ENCODE measurements at regions not wholly inside any gene's neighbourhood (a gene's known extent, or its start where the extent isn't known, plus 50 kb on each side); places are given as distances from the start of the nearest gene placed in this dataset.

- Mint-ChIP-seq H3K4me3 (ENCODE audit: low read depth, unreplicated experiment) (no peak overlapping the region), H3K9me3 (ENCODE audit: low read depth, unreplicated experiment) (no peaks in the 10 kb centered on the region), H3K36me3 (ENCODE audit: insufficient read depth, unreplicated experiment) (no peaks in the 10 kb centered on the region), H3K27me3 (ENCODE audit: unreplicated experiment) (peaks cover 38% of the 10 kb centered on the region), H3K27ac (ENCODE audit: unreplicated experiment) (no peak overlapping the region), H3K4me1 (ENCODE audit: low read depth, unreplicated experiment) (no peaks in the 10 kb centered on the region)
- no peak for DNase-seq
- CTCF ChIA-PET = interaction anchor here (0.6 to 2.6 kb wide), 2 partner anchors 8 to 420 kb away, joined by 4 to 14 read pairs; no protein-coding TSS in a partner anchor
- BruUV-seq (replicated peaks) = no TSS peak
- intact Hi-C loops (cut with micrococcal nuclease; ENCODE audit: unreplicated experiment) = no loop called here
- no peak for TF ChIP-seq CTCF (IDR thresholded peaks at IDR 0.05; ENCODE audit: unreplicated experiment)
Observed at GRCh38 chr2:176656038-176656775, 387.0 kb downstream of the MTX2 start.

- no TSS peak for BruUV-seq (replicated peaks)
- Mint-ChIP-seq H3K4me1 (ENCODE audit: low read depth, unreplicated experiment) (no peaks in the 10 kb centered on the region), H3K9me3 (ENCODE audit: low read depth, unreplicated experiment) (no peaks in the 10 kb centered on the region), H3K27ac (ENCODE audit: unreplicated experiment) (no peak overlapping the region), H3K4me3 (ENCODE audit: low read depth, unreplicated experiment) (no peak overlapping the region), H3K36me3 (ENCODE audit: insufficient read depth, unreplicated experiment) (no peaks in the 10 kb centered on the region), H3K27me3 (ENCODE audit: unreplicated experiment) (peaks cover 38% of the 10 kb centered on the region)
- intact Hi-C loops (cut with micrococcal nuclease; ENCODE audit: unreplicated experiment) = no loop called here
- CTCF ChIA-PET = interaction anchor here (0.6 kb wide), 1 partner anchor 21 kb away, joined by 5 read pairs; no protein-coding TSS in a partner anchor
- DNase-seq = no peak
- no peak for TF ChIP-seq CTCF (IDR thresholded peaks at IDR 0.05; ENCODE audit: unreplicated experiment)
Observed at GRCh38 chr2:176656776-176657140, 387.5 kb downstream of the MTX2 start.

GRCh38 chr2:176657393-176657792 is 388.2 kb downstream of the MTX2 start:
- Mint-ChIP-seq H3K36me3 (ENCODE audit: insufficient read depth, unreplicated experiment) (no peaks in the 10 kb centered on the region), H3K4me3 (ENCODE audit: low read depth, unreplicated experiment) (no peak overlapping the region), H3K27ac (ENCODE audit: unreplicated experiment) (no peak overlapping the region), H3K4me1 (ENCODE audit: low read depth, unreplicated experiment) (no peaks in the 10 kb centered on the region), H3K27me3 (ENCODE audit: unreplicated experiment) (peaks cover 38% of the 10 kb centered on the region), H3K9me3 (ENCODE audit: low read depth, unreplicated experiment) (no peaks in the 10 kb centered on the region)
- DNase-seq = no peak
- CTCF ChIA-PET = interaction anchor here (0.6 kb wide), 1 partner anchor 20 kb away, joined by 5 read pairs; no protein-coding TSS in a partner anchor
- BruUV-seq (replicated peaks) = no TSS peak
- TF ChIP-seq CTCF (IDR thresholded peaks at IDR 0.05; ENCODE audit: unreplicated experiment) = no peak
- intact Hi-C loops (cut with micrococcal nuclease; ENCODE audit: unreplicated experiment) = no loop called here

GRCh38 chr2:176658708-176659107 is 389.5 kb downstream of the MTX2 start:
- H3K4me1 Mint-ChIP-seq (ENCODE audit: low read depth, unreplicated experiment) = no peaks in the 10 kb centered on the region
- CTCF ChIA-PET = no interaction called here
- no peaks in the 10 kb centered on the region for H3K9me3 Mint-ChIP-seq (ENCODE audit: low read depth, unreplicated experiment)
- no peak for TF ChIP-seq CTCF (IDR thresholded peaks at IDR 0.05; ENCODE audit: unreplicated experiment)
- no peak for DNase-seq
- no peak overlapping the region for H3K27ac Mint-ChIP-seq (ENCODE audit: unreplicated experiment)
- no TSS peak for BruUV-seq (replicated peaks)
- H3K27me3 Mint-ChIP-seq (ENCODE audit: unreplicated experiment) = peaks cover 38% of the 10 kb centered on the region
- no peaks in the 10 kb centered on the region for H3K36me3 Mint-ChIP-seq (ENCODE audit: insufficient read depth, unreplicated experiment)
- no peak overlapping the region for H3K4me3 Mint-ChIP-seq (ENCODE audit: low read depth, unreplicated experiment)
- intact Hi-C loops (cut with micrococcal nuclease; ENCODE audit: unreplicated experiment) = no loop called here

All from Calu3 (cell line).